ENCODE measurements at regions not wholly inside any gene's neighbourhood (a gene's known extent, or its start where the extent isn't known, plus 50 kb on each side); places are given as distances from the start of the nearest gene placed in this dataset.

GRCh38 chr21:29233611-29234540, 64.8 kb upstream of the BACH1 start:
- TF ChIP-seq BRCA1 (IDR thresholded peaks at IDR 0.05; ENCODE audit: low read depth, low read length) (no peak), USF2 (IDR thresholded peaks at IDR 0.05; ENCODE audit: borderline replicate concordance, low read depth, low read length) (no peak), LARP7 (IDR thresholded peaks at IDR 0.05) (no peak), NFYB (IDR thresholded peaks at IDR 0.05; ENCODE audit: insufficient read depth, low read depth, low read length) (no peak), MXI1 (IDR thresholded peaks at IDR 0.05; ENCODE audit: low read depth, low read length) (no peak), SIN3A (IDR thresholded peaks at IDR 0.05; ENCODE audit: low read depth, low read length) (no peak), GABPA (IDR thresholded peaks at IDR 0.05; ENCODE audit: low read depth) (peak; percentile 62), EZH2 (IDR thresholded peaks at IDR 0.05; ENCODE audit: borderline replicate concordance, control insufficient read depth, low read depth, low read length) (no peak), POLR2AphosphoS5 (IDR thresholded peaks at IDR 0.05; ENCODE audit: low read length) (peak; percentile 16; the same call in 1 of the 2 replicates)
- TF ChIP-seq, protein P1, sequence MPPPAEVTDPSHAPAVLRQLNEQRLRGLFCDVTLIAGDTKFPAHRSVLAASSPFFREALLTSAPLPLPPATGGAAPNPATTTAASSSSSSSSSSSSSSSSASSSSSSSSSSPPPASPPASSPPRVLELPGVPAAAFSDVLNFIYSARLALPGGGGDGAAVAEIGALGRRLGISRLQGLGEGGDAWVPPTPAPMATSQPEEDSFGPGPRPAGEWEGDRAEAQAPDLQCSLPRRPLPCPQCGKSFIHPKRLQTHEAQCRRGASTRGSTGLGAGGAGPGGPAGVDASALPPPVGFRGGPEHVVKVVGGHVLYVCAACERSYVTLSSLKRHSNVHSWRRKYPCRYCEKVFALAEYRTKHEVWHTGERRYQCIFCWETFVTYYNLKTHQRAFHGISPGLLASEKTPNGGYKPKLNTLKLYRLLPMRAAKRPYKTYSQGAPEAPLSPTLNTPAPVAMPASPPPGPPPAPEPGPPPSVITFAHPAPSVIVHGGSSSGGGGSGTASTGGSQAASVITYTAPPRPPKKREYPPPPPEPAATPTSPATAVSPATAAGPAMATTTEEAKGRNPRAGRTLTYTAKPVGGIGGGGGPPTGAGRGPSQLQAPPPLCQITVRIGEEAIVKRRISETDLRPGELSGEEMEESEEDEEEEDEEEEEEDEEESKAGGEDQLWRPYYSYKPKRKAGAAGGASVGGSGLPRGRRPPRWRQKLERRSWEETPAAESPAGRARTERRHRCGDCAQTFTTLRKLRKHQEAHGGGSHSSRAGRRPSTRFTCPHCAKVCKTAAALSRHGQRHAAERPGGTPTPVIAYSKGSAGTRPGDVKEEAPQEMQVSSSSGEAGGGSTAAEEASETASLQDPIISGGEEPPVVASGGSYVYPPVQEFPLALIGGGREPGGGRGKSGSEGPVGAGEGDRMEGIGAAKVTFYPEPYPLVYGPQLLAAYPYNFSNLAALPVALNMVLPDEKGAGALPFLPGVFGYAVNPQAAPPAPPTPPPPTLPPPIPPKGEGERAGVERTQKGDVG (CRISPR knock-in tag; IDR thresholded peaks at IDR 0.05) = no peak

All from GM12878 (cell line).